ENCODE measurements at regions not wholly inside any gene's neighbourhood (a gene's known extent, or its start where the extent isn't known, plus 50 kb on each side); places are given as distances from the start of the nearest gene placed in this dataset.

DNA sequence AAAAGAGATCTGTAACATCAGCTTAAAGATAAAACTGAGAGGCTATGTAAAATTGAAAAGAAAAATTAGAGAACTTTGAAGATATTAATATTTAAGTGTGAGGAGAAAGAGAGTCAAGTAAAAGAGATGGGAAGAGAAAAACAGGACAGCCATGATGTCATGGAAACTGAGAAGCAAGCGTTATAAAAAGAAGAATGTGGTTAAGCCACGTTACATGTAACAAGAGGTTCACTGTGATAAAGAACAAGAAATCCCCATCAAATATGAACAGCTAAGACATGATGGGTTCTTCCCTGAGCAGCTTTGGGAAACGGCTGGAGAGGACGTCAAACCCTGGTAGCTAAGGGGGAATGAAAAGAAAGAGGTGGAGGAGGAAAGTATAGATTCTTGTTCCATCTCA lies 1269.3 kb upstream of the TENM3 start:
- no peaks in the 10 kb centered on the region for H3K79me2 ChIP-seq (ENCODE audit: insufficient read depth, low read length)
- intact Hi-C loops (cut with micrococcal nuclease; ENCODE audit: unreplicated experiment): no loop called here
- no peaks in the 10 kb centered on the region for H3K4me1 ChIP-seq (ENCODE audit: insufficient read depth, low read length)
- no peaks in the 10 kb centered on the region for H3K36me3 ChIP-seq (replicated peaks in 1 of 2; ENCODE audit: control insufficient read depth in 1 of 2, insufficient read depth in 2 of 2, low read length in 2 of 2)
- ChIA-PET CTCF (ENCODE audit: low intra/inter-chr PET ratio, low total read pairs) (no interaction called here), POLR2A (no interaction called here)
- no peak overlapping the region for H3K4me2 ChIP-seq (ENCODE audit: low read depth, low read length)
- no peaks in the 10 kb centered on the region; the same call in 1 of the 2 replicates for H4K20me1 ChIP-seq (ENCODE audit: insufficient read depth, low read length)
- TF ChIP-seq NONO (IDR thresholded peaks at IDR 0.05): no peak
- TF ChIP-seq NONO (CRISPR knock-in tag; conservative IDR thresholded peaks at IDR 0.05): no peak
- no peak for TF ChIP-seq ATF1 (CRISPR knock-in tag; IDR thresholded peaks at IDR 0.05)
- no peak for TF ChIP-seq MZF1 (CRISPR knock-in tag; IDR thresholded peaks at IDR 0.05; ENCODE audit: borderline replicate concordance)
- TF ChIP-seq, protein P1, sequence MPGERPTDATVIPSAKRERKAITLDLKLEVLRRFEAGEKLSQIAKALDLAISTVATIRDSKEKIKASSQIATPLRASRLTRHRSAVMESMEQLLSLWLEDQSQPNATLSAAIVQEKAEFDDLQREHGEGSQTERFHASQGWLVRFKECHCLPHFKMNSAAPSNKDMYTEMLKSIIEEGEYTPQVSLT (CRISPR knock-in tag; IDR thresholded peaks at IDR 0.05; ENCODE audit: borderline replicate concordance, low read depth): no peak
- no peak for TF ChIP-seq RNF2 (conservative IDR thresholded peaks at IDR 0.05; ENCODE audit: low read depth)
- TF ChIP-seq, protein P2, sequence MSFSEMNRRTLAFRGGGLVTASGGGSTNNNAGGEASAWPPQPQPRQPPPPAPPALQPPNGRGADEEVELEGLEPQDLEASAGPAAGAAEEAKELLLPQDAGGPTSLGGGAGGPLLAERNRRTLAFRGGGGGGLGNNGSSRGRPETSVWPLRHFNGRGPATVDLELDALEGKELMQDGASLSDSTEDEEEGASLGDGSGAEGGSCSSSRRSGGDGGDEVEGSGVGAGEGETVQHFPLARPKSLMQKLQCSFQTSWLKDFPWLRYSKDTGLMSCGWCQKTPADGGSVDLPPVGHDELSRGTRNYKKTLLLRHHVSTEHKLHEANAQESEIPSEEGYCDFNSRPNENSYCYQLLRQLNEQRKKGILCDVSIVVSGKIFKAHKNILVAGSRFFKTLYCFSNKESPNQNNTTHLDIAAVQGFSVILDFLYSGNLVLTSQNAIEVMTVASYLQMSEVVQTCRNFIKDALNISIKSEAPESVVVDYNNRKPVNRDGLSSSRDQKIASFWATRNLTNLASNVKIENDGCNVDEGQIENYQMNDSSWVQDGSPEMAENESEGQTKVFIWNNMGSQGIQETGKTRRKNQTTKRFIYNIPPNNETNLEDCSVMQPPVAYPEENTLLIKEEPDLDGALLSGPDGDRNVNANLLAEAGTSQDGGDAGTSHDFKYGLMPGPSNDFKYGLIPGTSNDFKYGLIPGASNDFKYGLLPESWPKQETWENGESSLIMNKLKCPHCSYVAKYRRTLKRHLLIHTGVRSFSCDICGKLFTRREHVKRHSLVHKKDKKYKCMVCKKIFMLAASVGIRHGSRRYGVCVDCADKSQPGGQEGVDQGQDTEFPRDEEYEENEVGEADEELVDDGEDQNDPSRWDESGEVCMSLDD (CRISPR knock-in tag; IDR thresholded peaks at IDR 0.05; ENCODE audit: borderline replicate concordance): no peak
- no peak for TF ChIP-seq ZNF577 (CRISPR knock-in tag; IDR thresholded peaks at IDR 0.05; ENCODE audit: borderline replicate concordance, low read depth)
- no peak for TF ChIP-seq ZNF230 (CRISPR knock-in tag; IDR thresholded peaks at IDR 0.05)
- TF ChIP-seq PRMT3 (CRISPR knock-in tag; IDR thresholded peaks at IDR 0.05; ENCODE audit: borderline replicate concordance, low read depth): no peak
- no peak for TF ChIP-seq ZNF549 (CRISPR knock-in tag; IDR thresholded peaks at IDR 0.05)
- no peak overlapping the region for H3K4me3 ChIP-seq (replicated peaks in 1 of 3; ENCODE audit: insufficient read depth in 1 of 3, low read depth in 2 of 3, low read length in 3 of 3)
- 4% methylated on average over 4 of the region's 4 CpGs for WGBS (ENCODE audit: low lambda C conversion rate)
- DNase-seq (ENCODE audit: low spot score): no peak
- no peak for FAIRE-seq
- no peak overlapping the region for H2AFZ ChIP-seq (ENCODE audit: low read length)
- H3K9ac ChIP-seq (ENCODE audit: insufficient read depth, low read depth, low read length): no peak overlapping the region
- BruUV-seq (replicated peaks): no TSS peak
- peaks cover 0 to 1% of the 10 kb centered on the region in 2 experiments; a peak in 1 of 5 replicates for H3K27me3 ChIP-seq (ENCODE audit: control insufficient read depth in 1 of 2, insufficient read depth in 2 of 2, low read length in 2 of 2)
- no peak overlapping the region for H3K27ac ChIP-seq (ENCODE audit: extremely low read length, insufficient read depth, low read length)
- H3K9me3 ChIP-seq (ENCODE audit: low read length): no peaks in the 10 kb centered on the region
- in situ Hi-C loops (cut with HindIII; ENCODE audit: extremely low pct_ligation_motif_present, low pct_unique_long_range_greater_than_20kb): no loop called here
- ATAC-seq: no peak

Measured in HepG2 (cell line).